BJ (cell line): ENCODE measurements at regions not wholly inside any gene's neighbourhood (a gene's known extent, or its start where the extent isn't known, plus 50 kb on each side); places are given as distances from the start of the nearest gene placed in this dataset.

ENCODE experiments used
- CTCF ChIA-PET: fragments of 350-600 bp; formaldehyde crosslinking; extraction: SDS; loops from one replicate; lab custom pipeline; 2021; ENCODE audit warnings: antibody characterized with exemption, inconsistent platforms; lab: Yijun Ruan, JAX
- POLR2A ChIA-PET: fragments of 300-600 bp; sonication (Branson Sonifier 250); formaldehyde crosslinking; extraction: SDS; loops from one replicate; lab custom pipeline; 2021; ENCODE audit warnings: antibody characterized with exemption; lab: Charles Lee
- DNase-seq: peaks from one replicate; pipeline ENCODE4 v3.0.0-alpha.2; 2011; ENCODE audit warnings: low read depth
- H3K27me3 ChIP-seq: 2 replicates; pipeline ENCODE4 v1.6.0; 2011; ENCODE audit warnings: low read length; ENCODE audit not compliant: control insufficient read depth, insufficient read depth
- H3K36me3 ChIP-seq: 2 replicates; pipeline ENCODE4 v1.5.1; 2011; ENCODE audit warnings: low read length; ENCODE audit not compliant: control insufficient read depth, insufficient read depth
- H3K4me3 ChIP-seq: 2 replicates; pipeline ENCODE4 v1.5.1; 2011; ENCODE audit warnings: low read depth, mild to moderate bottlenecking, control low read depth, low read length
- CTCF ChIP-seq: IDR thresholded peaks from 2 replicates; pipeline ENCODE4 v1.5.1; 2011; ENCODE audit warnings: low read depth, mild to moderate bottlenecking, control low read depth, inconsistent platforms, low read length, moderate library complexity; ENCODE audit not compliant: insufficient read depth

DNA sequence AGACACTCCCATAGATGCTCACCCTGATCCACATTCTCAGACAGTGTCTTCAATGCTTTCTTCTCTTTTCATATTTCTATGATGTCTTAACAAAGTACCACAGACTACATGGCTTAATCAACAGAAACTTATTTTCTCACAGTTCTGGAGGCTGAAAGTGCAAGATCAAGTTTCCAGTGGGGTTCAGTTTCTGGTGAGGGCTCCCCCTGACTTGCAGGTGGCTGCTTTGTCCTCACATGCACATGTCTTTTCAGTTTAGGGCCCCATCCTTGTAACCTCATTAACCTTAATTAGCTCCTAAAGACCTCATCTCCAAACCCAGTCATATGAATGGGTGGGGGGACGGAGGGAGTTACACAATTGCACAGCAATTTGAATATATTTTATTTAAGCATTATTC is 335.8 kb downstream of the AASDHPPT start:
- no peaks in the 10 kb centered on the region; the same call in 1 of the 2 replicates for H3K27me3 ChIP-seq
- no peaks in the 10 kb centered on the region for H3K36me3 ChIP-seq
- TF ChIP-seq CTCF = no peak
- CTCF ChIA-PET = no interaction called here
- DNase-seq = no peak
- no peak overlapping the region for H3K4me3 ChIP-seq
- POLR2A ChIA-PET = no interaction called here

DNA sequence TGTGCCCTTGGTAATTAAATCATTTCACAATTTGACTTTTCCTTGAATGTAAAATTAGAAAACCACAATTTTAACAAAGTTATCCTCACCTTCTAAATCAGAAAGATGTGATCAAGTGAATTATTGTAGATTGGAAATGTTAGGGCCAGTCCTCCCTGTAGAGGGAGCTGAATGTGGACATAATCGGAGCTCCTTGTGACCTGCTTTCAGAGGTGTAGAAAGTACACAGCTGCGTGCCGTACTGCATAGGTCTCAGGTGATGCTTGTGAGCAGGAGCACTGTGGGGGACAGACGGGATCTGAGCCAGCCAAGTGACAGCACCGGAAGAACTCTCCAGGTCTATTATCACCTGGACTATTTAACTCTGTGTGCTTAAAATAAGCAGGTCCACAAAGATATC is 338.0 kb downstream of the AASDHPPT start:
- TF ChIP-seq CTCF = no peak
- no peak for DNase-seq
- ChIA-PET CTCF (no interaction called here), POLR2A (no interaction called here)
- no peaks in the 10 kb centered on the region for H3K36me3 ChIP-seq
- H3K27me3 ChIP-seq = no peaks in the 10 kb centered on the region; the same call in 1 of the 2 replicates
- H3K4me3 ChIP-seq = no peak overlapping the region

GRCh38 chr11:106418791-106419190 is 341.3 kb downstream of the AASDHPPT start:
- ChIA-PET POLR2A (no interaction called here), CTCF (no interaction called here)
- no peaks in the 10 kb centered on the region for H3K27me3 ChIP-seq
- no peak overlapping the region for H3K4me3 ChIP-seq
- TF ChIP-seq CTCF = no peak
- no peak for DNase-seq
- H3K36me3 ChIP-seq = no peaks in the 10 kb centered on the region

DNA sequence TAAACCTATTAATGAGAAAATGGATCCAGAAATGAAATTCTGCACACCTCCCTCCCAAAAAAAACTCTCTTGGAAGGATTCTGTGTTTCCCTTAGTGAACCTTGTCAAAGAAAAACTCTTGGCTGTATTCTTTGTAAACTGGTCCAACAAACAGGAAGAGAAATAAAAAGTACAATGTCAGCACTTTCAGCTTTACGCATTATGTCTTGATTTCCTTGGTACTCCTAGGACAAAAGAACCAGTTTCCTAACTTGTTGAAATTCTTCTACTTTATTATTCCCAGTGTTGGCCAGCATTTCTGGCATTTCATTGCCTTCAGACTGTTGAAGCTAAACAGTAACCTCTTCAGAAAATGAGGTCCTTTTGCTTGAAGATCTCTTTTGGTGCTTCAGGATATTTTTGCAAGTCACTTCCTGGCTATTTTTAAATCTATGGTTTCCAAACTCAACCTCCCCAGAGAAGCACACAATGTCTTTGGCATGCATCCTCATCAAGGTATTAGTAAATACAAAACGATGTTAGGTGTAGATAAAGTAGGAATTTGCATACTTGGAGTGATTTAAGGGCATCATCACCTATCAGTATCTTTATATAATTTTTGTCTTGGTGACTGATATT is 342.7 kb downstream of the AASDHPPT start:
- H3K4me3 ChIP-seq = no peak overlapping the region
- CTCF ChIA-PET = no interaction called here
- TF ChIP-seq CTCF = no peak
- no peaks in the 10 kb centered on the region for H3K36me3 ChIP-seq
- no peaks in the 10 kb centered on the region for H3K27me3 ChIP-seq
- no peak for DNase-seq
- POLR2A ChIA-PET = no interaction called here

- Histone ChIP-seq H3K36me3 (no peaks in the 10 kb centered on the region), H3K4me3 (no peak overlapping the region), H3K27me3 (no peaks in the 10 kb centered on the region)
- TF ChIP-seq CTCF = no peak
- DNase-seq = no peak
- ChIA-PET POLR2A (no interaction called here), CTCF (no interaction called here)
Measured at GRCh38 chr11:106420686-106421085, 343.2 kb downstream of the AASDHPPT start.
